Mesenchymal stem cell (in vitro differentiated cells and primary cell): ENCODE measurements at regions not wholly inside any gene's neighbourhood (a gene's known extent, or its start where the extent isn't known, plus 50 kb on each side); places are given as distances from the start of the nearest gene placed in this dataset.

Experiments
- DNase-seq: peaks from one replicate; pipeline ENCODE4 v3.0.0-alpha.2; 2013
- H2AFZ ChIP-seq: one replicate; pipeline ENCODE4 v1.6.1; 2013; ENCODE audit warnings: low read depth, mild to moderate bottlenecking, control low read depth, inconsistent platforms, low read length, moderate library complexity
- H2AK5ac ChIP-seq: 2 replicates; pipeline ENCODE4 v1.6.1; 2013; ENCODE audit warnings: low read length, moderate library complexity, mild to moderate bottlenecking, inconsistent platforms; ENCODE audit not compliant: severe bottlenecking
- H2BK120ac ChIP-seq: one replicate; pipeline ENCODE4 v1.6.1; 2013; ENCODE audit warnings: low read depth, mild to moderate bottlenecking, inconsistent platforms, low read length, moderate library complexity
- H2BK12ac ChIP-seq, 2 experiments: one replicate each; pipeline ENCODE4 v1.6.1; 2013; ENCODE audit warnings: inconsistent platforms in 2 of 2, low read length in 2 of 2, mild to moderate bottlenecking in 2 of 2, moderate library complexity in 2 of 2, control low read depth in 1 of 2
- H2BK15ac ChIP-seq: one replicate; pipeline ENCODE4 v1.6.1; 2013; ENCODE audit warnings: mild to moderate bottlenecking, low read depth, inconsistent platforms; ENCODE audit not compliant: poor library complexity, severe bottlenecking
- H2BK5ac ChIP-seq: 2 replicates; pipeline ENCODE4 v1.6.1; 2013; ENCODE audit warnings: low read depth, mild to moderate bottlenecking, low read length, control low read depth, inconsistent platforms; ENCODE audit not compliant: poor library complexity, severe bottlenecking
- H3K14ac ChIP-seq, 2 experiments: one replicate each; pipeline ENCODE4 v1.6.1; 2013; ENCODE audit warnings: inconsistent platforms in 2 of 2, low read length in 2 of 2, control low read depth in 1 of 2, mild to moderate bottlenecking in 1 of 2, moderate library complexity in 1 of 2
- H3K18ac ChIP-seq, 2 experiments: one replicate each; pipeline ENCODE4 v1.6.1; 2013; ENCODE audit warnings: inconsistent platforms in 2 of 2, low read length in 2 of 2, control low read depth in 1 of 2, low read depth in 1 of 2, mild to moderate bottlenecking in 1 of 2
- H3K23ac ChIP-seq, 2 experiments: one replicate each; pipeline ENCODE4 v1.6.1; 2013; ENCODE audit warnings: inconsistent platforms in 2 of 2, low read length in 2 of 2, mild to moderate bottlenecking in 2 of 2, moderate library complexity in 2 of 2, control low read depth in 1 of 2
- H3K27ac ChIP-seq: 2 replicates; pipeline ENCODE4 v1.5.1; 2013; ENCODE audit warnings: mild to moderate bottlenecking, moderate library complexity, low read length, control low read depth, inconsistent platforms; ENCODE audit not compliant: poor library complexity, severe bottlenecking
- H3K27me3 ChIP-seq, 2 experiments: 2 replicates each; pipeline versions ENCODE4 v1.6.1 to v1.7.0; 2013; ENCODE audit warnings: low read length in 2 of 2, mild to moderate bottlenecking in 2 of 2, moderate library complexity in 2 of 2, control low read depth in 1 of 2, inconsistent platforms in 1 of 2; ENCODE audit not compliant: control insufficient read depth in 1 of 2, insufficient read depth in 1 of 2
- H3K36me3 ChIP-seq, 2 experiments: 2 replicates each; pipeline versions ENCODE4 v1.6.1 to v1.7.0; 2013; ENCODE audit warnings: low read length in 2 of 2, control low read depth in 1 of 2, inconsistent platforms in 1 of 2, low read depth in 1 of 2, mild to moderate bottlenecking in 1 of 2; ENCODE audit not compliant: insufficient read depth in 2 of 2, control insufficient read depth in 1 of 2
- H3K4ac ChIP-seq, 2 experiments: one replicate each; pipeline ENCODE4 v1.6.1; 2013; ENCODE audit warnings: inconsistent platforms in 2 of 2, low read length in 2 of 2, mild to moderate bottlenecking in 2 of 2, moderate library complexity in 2 of 2, control low read depth in 1 of 2, low read depth in 1 of 2
- H3K4me1 ChIP-seq: 2 replicates; pipeline ENCODE4 v1.6.1; 2013; ENCODE audit warnings: low read depth, low read length, control low read depth; ENCODE audit not compliant: control insufficient read depth, insufficient read depth
- H3K4me2 ChIP-seq: 2 replicates; pipeline ENCODE4 v1.6.1; 2013; ENCODE audit warnings: low read length, mild to moderate bottlenecking, inconsistent platforms; ENCODE audit not compliant: poor library complexity, severe bottlenecking
- H3K4me3 ChIP-seq, 2 experiments: 2 replicates each; pipeline versions ENCODE4 v1.5.1 to v1.7.0; 2013; ENCODE audit warnings: low read length in 2 of 2, mild to moderate bottlenecking in 2 of 2, control low read depth in 1 of 2, low read depth in 1 of 2; ENCODE audit not compliant: insufficient read depth in 1 of 2
- H3K79me1 ChIP-seq: replicated peaks from 2 replicates; pipeline ENCODE4 v1.6.1; 2013; ENCODE audit warnings: mild to moderate bottlenecking, control low read depth, low read length, inconsistent platforms; ENCODE audit not compliant: poor library complexity, severe bottlenecking
- H3K9ac ChIP-seq: 2 replicates; pipeline ENCODE4 v1.7.0; 2013; ENCODE audit warnings: mild to moderate bottlenecking, low read length, moderate library complexity
- H3K9me3 ChIP-seq: 2 replicates; pipeline ENCODE4 v1.7.0; 2013; ENCODE audit warnings: mild to moderate bottlenecking, low read length; ENCODE audit not compliant: control insufficient read depth
- H4K8ac ChIP-seq: one replicate; pipeline ENCODE4 v1.6.1; 2013; ENCODE audit warnings: inconsistent platforms, mild to moderate bottlenecking, low read length, moderate library complexity
- H4K91ac ChIP-seq: one replicate; pipeline ENCODE4 v1.6.1; 2013; ENCODE audit warnings: mild to moderate bottlenecking, low read length, inconsistent platforms
- WGBS: methylation state at CpG from one replicate; pipeline ENCODE4 v1.1.7; 2013; ENCODE audit warnings: mixed read lengths; 5-methylcytosine and 5-hydroxymethylcytosine counted together

GRCh38 chr3:81024560-81024959 is 736.9 kb downstream of the GBE1 start:
- Histone ChIP-seq H2BK5ac (no peak overlapping the region), H3K27ac (no peak overlapping the region), H3K36me3 (no peaks in the 10 kb centered on the region), H4K91ac (no peak overlapping the region), H2BK12ac (no peak overlapping the region), H3K4ac (no peak overlapping the region), H3K79me1 (no peaks in the 10 kb centered on the region), H4K8ac (no peak overlapping the region), H2AK5ac (no peak overlapping the region), H2BK15ac (no peak overlapping the region), H3K4me3 (no peak overlapping the region), H3K18ac (no peak overlapping the region), H3K27me3 (no peaks in the 10 kb centered on the region), H3K4me1 (no peaks in the 10 kb centered on the region), H2AFZ (no peak overlapping the region), H3K9me3 (no peaks in the 10 kb centered on the region), H3K9ac (no peak overlapping the region), H3K23ac (no peak overlapping the region), H2BK120ac (no peak overlapping the region), H3K4me2 (no peak overlapping the region), H3K14ac (no peak overlapping the region)
- WGBS, result 81% methylated on average over 7 of the region's 7 CpGs
- DNase-seq, result no peak

GRCh38 chr3:81022339-81022738 is 739.1 kb downstream of the GBE1 start:
- Histone ChIP-seq H2AFZ (no peak overlapping the region), H3K4me1 (no peaks in the 10 kb centered on the region), H4K8ac (no peak overlapping the region), H3K4me3 (no peak overlapping the region), H3K9ac (no peak overlapping the region), H2BK15ac (no peak overlapping the region), H2BK5ac (no peak overlapping the region), H3K18ac (no peak overlapping the region), H2AK5ac (no peak overlapping the region), H2BK12ac (no peak overlapping the region), H3K4me2 (no peak overlapping the region), H3K4ac (no peak overlapping the region), H3K27ac (no peak overlapping the region), H3K27me3 (no peaks in the 10 kb centered on the region), H4K91ac (no peak overlapping the region), H2BK120ac (no peak overlapping the region), H3K79me1 (no peaks in the 10 kb centered on the region), H3K9me3 (no peaks in the 10 kb centered on the region), H3K14ac (no peak overlapping the region), H3K23ac (no peak overlapping the region), H3K36me3 (no peaks in the 10 kb centered on the region)
- DNase-seq, result no peak
- 95% methylated on average over 1 of the region's 3 CpGs for WGBS

GRCh38 chr3:81013360-81013759 is 748.1 kb downstream of the GBE1 start:
- Histone ChIP-seq H2AK5ac (no peak overlapping the region), H3K4me2 (no peak overlapping the region), H3K27ac (no peak overlapping the region), H3K79me1 (no peaks in the 10 kb centered on the region), H3K4me3 (no peak overlapping the region), H3K9ac (no peak overlapping the region), H2BK15ac (no peak overlapping the region), H3K36me3 (no peaks in the 10 kb centered on the region), H2BK12ac (no peak overlapping the region), H3K9me3 (no peaks in the 10 kb centered on the region), H3K23ac (no peak overlapping the region), H3K14ac (no peak overlapping the region), H4K8ac (no peak overlapping the region), H2BK5ac (no peak overlapping the region), H3K4me1 (no peaks in the 10 kb centered on the region), H4K91ac (no peak overlapping the region), H2AFZ (no peak overlapping the region), H3K18ac (no peak overlapping the region), H3K27me3 (no peaks in the 10 kb centered on the region), H2BK120ac (no peak overlapping the region), H3K4ac (no peak overlapping the region)
- 18% methylated on average over 1 of the region's 2 CpGs for WGBS
- no peak for DNase-seq

- Histone ChIP-seq H3K9ac (no peak overlapping the region), H2BK5ac (no peak overlapping the region), H2BK15ac (no peak overlapping the region), H4K8ac (no peak overlapping the region), H3K18ac (no peak overlapping the region), H2BK120ac (no peak overlapping the region), H2AK5ac (no peak overlapping the region), H3K23ac (no peak overlapping the region), H3K27me3 (no peaks in the 10 kb centered on the region), H3K36me3 (no peaks in the 10 kb centered on the region), H3K4me3 (no peak overlapping the region), H3K4me1 (no peaks in the 10 kb centered on the region), H2BK12ac (no peak overlapping the region), H3K27ac (no peak overlapping the region), H3K4me2 (no peak overlapping the region), H4K91ac (no peak overlapping the region), H3K9me3 (no peaks in the 10 kb centered on the region), H3K4ac (no peak overlapping the region), H3K79me1 (no peaks in the 10 kb centered on the region), H3K14ac (no peak overlapping the region), H2AFZ (no peak overlapping the region)
- DNase-seq, result no peak
Observed at GRCh38 chr3:81005992-81006391, 755.5 kb downstream of the GBE1 start.
